CD14-positive monocyte (primary cell): ENCODE measurements at regions not wholly inside any gene's neighbourhood (a gene's known extent, or its start where the extent isn't known, plus 50 kb on each side); places are given as distances from the start of the nearest gene placed in this dataset.

Experiments used
- DNase-seq, 3 donors: peaks; one replicate each; pipeline ENCODE4 v3.0.0-alpha.2; 2011 to 2022
- H2AFZ ChIP-seq: 2 replicates; pipeline ENCODE4 v1.6.0; 2012; ENCODE audit warnings: mild to moderate bottlenecking, low read depth, low read length, inconsistent platforms; ENCODE audit not compliant: insufficient read depth, poor library complexity, severe bottlenecking
- H3K27ac ChIP-seq, 2 donors: 1 replicate in 1 of 2; 2 replicates in 1 of 2; pipeline ENCODE4 v1.5.1; 2012 to 2013; ENCODE audit warnings: low read length in 2 of 2, control low read depth in 1 of 2, inconsistent platforms in 1 of 2, low read depth in 1 of 2, mild to moderate bottlenecking in 1 of 2
- H3K27me3 ChIP-seq, 2 donors: one replicate each; pipeline versions ENCODE4 v1.6.0 to v1.6.1; 2011 to 2013; ENCODE audit warnings: low read length in 2 of 2; ENCODE audit not compliant: control insufficient read depth in 2 of 2, insufficient read depth in 2 of 2
- H3K36me3 ChIP-seq, 2 donors: replicated peaks in 1 of 2; 1 replicate in 1 of 2; 2 replicates in 1 of 2; pipeline versions ENCODE4 v1.5.1 to v1.6.1; 2012 to 2013; ENCODE audit warnings: low read length in 2 of 2, control low read depth in 1 of 2, inconsistent platforms in 1 of 2, mild to moderate bottlenecking in 1 of 2; ENCODE audit not compliant: insufficient read depth in 2 of 2, control insufficient read depth in 1 of 2
- H3K4me1 ChIP-seq, 2 donors: 1 replicate in 1 of 2; 2 replicates in 1 of 2; pipeline versions ENCODE4 v1.5.1 to v1.6.1; 2012 to 2013; ENCODE audit warnings: low read length in 2 of 2, control low read depth in 1 of 2, inconsistent platforms in 1 of 2, mild to moderate bottlenecking in 1 of 2, moderate library complexity in 1 of 2; ENCODE audit not compliant: insufficient read depth in 2 of 2, control insufficient read depth in 1 of 2
- H3K4me2 ChIP-seq: replicated peaks from 2 replicates; pipeline ENCODE3; 2012; ENCODE audit warnings: low read length, moderate library complexity, mild to moderate bottlenecking; ENCODE audit not compliant: poor library complexity, severe bottlenecking; ENCODE audit errors: extremely low read depth
- H3K4me3 ChIP-seq, 3 experiments: fragments of 200-600 bp in 1 of 3; sonication (generic) in 1 of 3; replicated peaks in 1 of 3; 1 replicate in 2 of 3; 2 replicates in 1 of 3; pipeline ENCODE4 v1.5.1; 2011 to 2013; ENCODE audit warnings: low read length in 3 of 3, mild to moderate bottlenecking in 3 of 3, control low read depth in 2 of 3, low read depth in 2 of 3, inconsistent platforms in 1 of 3, moderate library complexity in 1 of 3
- H3K79me2 ChIP-seq: 2 replicates; pipeline ENCODE4 v1.6.0; 2012; ENCODE audit warnings: mild to moderate bottlenecking, control low read depth, inconsistent platforms, low read length, moderate library complexity; ENCODE audit not compliant: insufficient read depth
- H3K9ac ChIP-seq: 2 replicates; pipeline ENCODE4 v1.6.0; 2017; ENCODE audit warnings: low read length, mild to moderate bottlenecking; ENCODE audit not compliant: insufficient read depth, poor library complexity, severe bottlenecking
- H3K9me3 ChIP-seq, 2 donors: replicated peaks in 1 of 2; 1 replicate in 1 of 2; 2 replicates in 1 of 2; pipeline versions ENCODE4 v1.5.1 to v1.6.1; 2012 to 2013; ENCODE audit warnings: low read length in 2 of 2, control low read depth in 1 of 2; ENCODE audit not compliant: control insufficient read depth in 1 of 2, insufficient read depth in 1 of 2
- H4K20me1 ChIP-seq: 2 replicates; pipeline ENCODE4 v1.6.0; 2012; ENCODE audit warnings: mild to moderate bottlenecking, low read length, control low read depth, moderate library complexity; ENCODE audit not compliant: insufficient read depth
- H3K27ac Mint-ChIP-seq, 7 donors: one replicate each; pipeline ENCODE4 v1.8.0; 2020; ENCODE audit warnings: mild to moderate bottlenecking in 7 of 7, mixed read lengths in 7 of 7, moderate library complexity in 6 of 7, inconsistent platforms in 2 of 7
- H3K27me3 Mint-ChIP-seq, 3 donors: one replicate each; pipeline ENCODE4 v1.8.0; 2021 to 2022; ENCODE audit warnings: low read depth in 3 of 3, mild to moderate bottlenecking in 3 of 3, mixed read lengths in 3 of 3, moderate library complexity in 3 of 3, inconsistent platforms in 1 of 3
- H3K36me3 Mint-ChIP-seq, 2 donors: one replicate each; pipeline ENCODE4 v1.8.0; 2020; ENCODE audit warnings: mixed read lengths in 2 of 2, inconsistent platforms in 1 of 2, mild to moderate bottlenecking in 1 of 2
- H3K4me1 Mint-ChIP-seq: one replicate; pipeline ENCODE4 v1.8.0; 2020; ENCODE audit warnings: mild to moderate bottlenecking, mixed read lengths
- H3K4me3 Mint-ChIP-seq, 2 donors: one replicate each; pipeline ENCODE4 v1.8.0; 2020; ENCODE audit warnings: mild to moderate bottlenecking in 2 of 2, mixed read lengths in 2 of 2, moderate library complexity in 1 of 2
- H3K9me3 Mint-ChIP-seq, 7 donors: one replicate each; pipeline ENCODE4 v1.8.0; 2020 to 2022; ENCODE audit warnings: mixed read lengths in 7 of 7, mild to moderate bottlenecking in 6 of 7, moderate library complexity in 6 of 7, inconsistent platforms in 2 of 7
- CTCF ChIP-seq: fragments of 200-600 bp; IDR thresholded peaks from one replicate; pipeline ENCODE4 v1.8.0; 2022; ENCODE audit warnings: antibody characterized with exemption, mild to moderate bottlenecking
- WGBS: methylation state at CpG from one replicate; pipeline ENCODE4 v1.1.5; 2013; ENCODE audit warnings: missing lambda C conversion rate; ENCODE audit not compliant: insufficient coverage; 5-methylcytosine and 5-hydroxymethylcytosine counted together
- intact Hi-C, 2 donors: fragments of 100-400 bp; cut with micrococcal nuclease; formaldehyde crosslinking; loops; one replicate each; pipeline versions ENCODE4 v1.15.0 to v1.15.1; 2023

GRCh38 chr4:148674876-148675275 is 232.7 kb upstream of the NR3C2 start:
- H3K4me3 Mint-ChIP-seq = no peak overlapping the region
- H3K36me3 ChIP-seq = no peaks in the 10 kb centered on the region
- peaks cover 0 to 15% (median 0%) of the 10 kb centered on the region in 7 donors for H3K9me3 Mint-ChIP-seq
- H3K4me1 Mint-ChIP-seq = no peaks in the 10 kb centered on the region
- H3K27me3 ChIP-seq = no peaks in the 10 kb centered on the region
- H3K36me3 Mint-ChIP-seq = no peaks in the 10 kb centered on the region
- H4K20me1 ChIP-seq = no peaks in the 10 kb centered on the region
- H3K4me3 ChIP-seq = no peak overlapping the region
- no CpG with 5 or more reads among the region's 3 CpGs for WGBS
- no peaks in the 10 kb centered on the region for H3K79me2 ChIP-seq
- H2AFZ ChIP-seq = no peak overlapping the region
- no peaks in the 10 kb centered on the region for H3K4me1 ChIP-seq
- H3K9ac ChIP-seq = no peak overlapping the region
- no peak overlapping the region for H3K27ac Mint-ChIP-seq
- intact Hi-C loops = no loop called here
- H3K27me3 Mint-ChIP-seq = peaks cover 0 to 2% (median 0%) of the 10 kb centered on the region in 3 donors
- H3K4me2 ChIP-seq = no peak overlapping the region
- H3K27ac ChIP-seq = no peak overlapping the region
- peaks cover 0 to 3% of the 10 kb centered on the region in 2 donors for H3K9me3 ChIP-seq
- no peak for DNase-seq
- TF ChIP-seq CTCF = no peak

GRCh38 chr4:148664636-148665035 is 222.4 kb upstream of the NR3C2 start:
- Histone ChIP-seq H3K9me3 (peaks cover 0 to 6% of the 10 kb centered on the region in 2 donors), H2AFZ (no peak overlapping the region), H3K27ac (no peak overlapping the region), H3K79me2 (no peaks in the 10 kb centered on the region), H3K27me3 (no peaks in the 10 kb centered on the region), H3K9ac (no peak overlapping the region), H3K4me2 (no peak overlapping the region), H3K36me3 (no peaks in the 10 kb centered on the region), H3K4me3 (no peak overlapping the region), H3K4me1 (no peaks in the 10 kb centered on the region), H4K20me1 (no peaks in the 10 kb centered on the region)
- intact Hi-C loops = no loop called here
- no peak overlapping the region for H3K4me3 Mint-ChIP-seq
- no peak for TF ChIP-seq CTCF
- H3K9me3 Mint-ChIP-seq = peaks cover 4 to 13% (median 10%) of the 10 kb centered on the region in 7 donors
- WGBS = 100% methylated on average over 2 of the region's 5 CpGs
- H3K36me3 Mint-ChIP-seq = no peaks in the 10 kb centered on the region
- no peaks in the 10 kb centered on the region for H3K4me1 Mint-ChIP-seq
- DNase-seq = no peak
- H3K27me3 Mint-ChIP-seq = peaks cover 0 to 1% (median 0%) of the 10 kb centered on the region in 3 donors
- no peak overlapping the region for H3K27ac Mint-ChIP-seq
